HG03442 (cell line): ENCODE measurements at regions not wholly inside any gene's neighbourhood (a gene's known extent, or its start where the extent isn't known, plus 50 kb on each side); places are given as distances from the start of the nearest gene placed in this dataset.
A peak's percentile ranks its signal among the peaks of the same experiment; 100 is the strongest.

Source experiments
- ATAC-seq: cut with Tn5 transposase; IDR thresholded peaks from one replicate; pipeline ENCODE4 v1.9.1; 2021; ENCODE audit warnings: mild to moderate bottlenecking, moderate library complexity; ENCODE audit not compliant: unreplicated experiment

- ATAC-seq = no peak
These were observed 239.1 kb upstream of the ROPN1 start for GRCh38 chr3:124230998-124231397.

GRCh38 chr3:124234852-124235252, 242.9 kb upstream of the ROPN1 start:
- no peak for ATAC-seq

GRCh38 chr3:124235446-124235845, 243.5 kb upstream of the ROPN1 start:
- ATAC-seq = no peak

DNA sequence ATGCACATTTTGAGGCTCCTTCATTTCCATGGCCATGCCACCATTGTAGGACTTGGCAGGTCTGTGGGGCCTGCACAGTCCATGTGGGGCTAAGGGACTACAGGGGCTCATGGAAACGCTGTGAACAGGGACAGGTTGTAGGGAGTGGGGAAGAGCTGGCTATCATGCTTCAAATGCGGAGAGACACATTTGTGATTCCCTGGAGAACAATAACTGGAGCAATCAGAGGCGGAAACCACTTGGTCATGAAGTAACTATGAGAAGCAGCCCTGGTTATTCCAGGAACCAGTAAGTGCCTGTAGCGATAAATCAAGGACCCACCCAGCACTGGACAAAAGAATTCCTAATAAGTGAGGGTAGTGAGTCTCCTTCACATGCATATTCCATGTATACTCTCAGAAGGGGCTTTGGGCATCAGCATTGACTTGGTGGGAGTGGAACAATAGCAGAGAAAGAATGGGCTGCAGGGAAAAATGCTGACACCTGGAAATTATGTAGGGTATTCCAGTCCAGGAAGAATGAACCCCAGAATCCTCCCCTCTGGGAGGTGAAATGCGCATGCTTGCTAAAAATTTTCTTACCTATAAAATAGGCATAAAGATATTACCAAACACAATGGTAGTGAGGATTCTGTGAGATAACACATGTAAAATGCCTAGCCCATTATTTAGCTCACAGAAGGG, 251.4 kb upstream of the ROPN1 start:
- ATAC-seq = no peak

- ATAC-seq = no peak
These were observed 254.5 kb upstream of the ROPN1 start for GRCh38 chr3:124246376-124246775.

DNA sequence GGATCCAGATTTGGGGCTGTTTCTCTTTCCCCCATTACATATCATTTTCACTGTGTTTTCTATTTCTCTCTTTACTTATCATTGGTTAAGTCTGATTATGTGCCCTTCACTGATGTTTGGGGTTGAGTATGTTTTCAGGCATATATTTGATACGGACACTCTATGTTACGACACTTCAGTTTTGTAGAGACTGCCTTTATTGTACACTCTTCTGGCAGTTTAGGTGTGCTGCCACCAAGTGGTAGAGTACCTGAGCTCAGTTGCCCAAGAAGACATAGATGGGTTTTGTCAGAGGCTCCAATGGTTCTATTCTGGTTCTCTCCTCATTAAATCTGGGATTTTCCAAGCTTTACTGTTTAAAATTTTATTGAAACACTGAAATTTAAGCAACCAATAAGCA, 255.0 kb upstream of the ROPN1 start:
- no peak for ATAC-seq

GRCh38 chr3:124248471-124249028, 256.6 kb upstream of the ROPN1 start:
- no peak for ATAC-seq

DNA sequence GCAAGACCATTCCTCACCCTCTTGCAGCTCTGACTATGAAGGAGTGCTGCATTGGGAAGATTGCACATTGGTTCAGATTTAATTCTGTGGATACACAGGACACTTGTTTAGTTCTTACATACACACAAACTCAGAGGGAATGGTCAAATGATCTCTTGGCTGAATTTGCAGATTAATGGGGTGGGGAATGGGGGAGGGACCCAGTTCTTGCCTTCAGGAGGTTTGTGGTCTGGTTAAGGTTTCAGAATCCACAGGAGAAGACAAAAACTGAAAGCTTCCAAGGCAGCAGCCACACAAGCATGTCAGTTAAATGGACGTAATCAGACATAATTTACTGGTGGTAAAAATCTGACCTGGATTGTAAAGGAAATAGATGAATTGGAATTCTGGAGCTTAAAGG, 257.1 kb upstream of the ROPN1 start:
- no peak for ATAC-seq

DNA sequence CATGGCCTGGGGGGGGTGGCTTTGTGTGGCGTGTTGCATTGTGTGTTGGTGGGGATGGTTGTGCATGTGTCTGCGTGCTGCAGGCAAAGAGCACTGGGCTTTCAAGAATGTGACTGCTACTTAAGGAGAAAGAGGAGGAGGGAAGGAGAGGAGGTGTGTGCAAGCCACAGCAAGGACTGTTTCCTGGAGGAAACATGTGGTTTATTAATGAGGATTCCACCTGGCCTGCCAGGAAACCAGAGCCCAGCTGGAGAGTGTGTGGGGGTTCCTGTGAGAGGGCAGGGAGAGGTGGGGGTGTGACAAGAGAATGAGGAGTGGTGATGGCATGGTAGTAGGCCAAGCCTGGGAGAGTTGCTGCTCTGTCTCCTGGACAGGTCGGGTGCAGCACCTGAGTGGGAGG, 258.1 kb upstream of the ROPN1 start:
- ATAC-seq = no peak

- no peak for ATAC-seq
These were observed 264.2 kb upstream of the ROPN1 start for GRCh38 chr3:124256156-124256555.

DNA sequence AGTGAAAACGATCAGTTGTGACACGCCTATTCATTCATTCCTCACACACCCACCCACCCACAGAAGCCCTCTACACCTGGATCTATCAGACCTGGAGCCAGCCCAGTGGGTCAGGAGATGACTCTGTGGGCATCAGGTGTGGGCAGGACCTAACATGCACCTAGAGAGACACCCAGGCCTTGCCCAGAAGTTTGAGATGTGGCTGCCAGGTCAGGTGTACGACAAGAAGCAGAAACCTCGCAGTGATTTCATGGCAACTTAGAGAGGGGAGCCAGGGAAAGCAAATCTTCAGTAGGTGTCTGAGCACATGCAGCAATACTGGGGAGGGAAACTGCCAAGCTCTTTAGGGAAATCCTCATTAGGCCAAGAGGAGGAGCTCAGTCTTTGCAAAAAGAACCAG, 264.7 kb upstream of the ROPN1 start:
- ATAC-seq = no peak

- no peak for ATAC-seq
These were observed 265.5 kb upstream of the ROPN1 start for GRCh38 chr3:124257336-124257864.

DNA sequence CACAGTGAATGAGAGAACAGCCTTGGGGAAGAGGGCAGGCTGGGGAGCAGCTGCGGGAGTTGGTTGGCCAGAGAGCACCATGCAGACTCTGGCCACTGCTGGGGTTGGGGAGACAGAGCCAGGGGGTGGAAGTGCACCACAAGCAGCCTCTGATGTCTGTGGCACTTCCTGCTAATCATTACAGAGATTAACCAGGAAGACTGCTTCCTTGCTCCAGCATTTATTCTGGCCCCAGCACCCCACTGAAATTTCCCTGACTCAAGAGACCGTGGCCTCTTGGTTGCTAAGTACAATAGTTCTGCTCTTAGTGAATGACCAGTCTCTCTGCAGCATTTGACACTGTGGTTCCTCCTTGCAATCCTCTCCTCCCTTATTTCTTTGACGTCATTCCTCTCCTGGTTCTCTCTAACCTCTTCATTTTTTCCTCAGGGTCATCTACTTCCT, 266.2 kb upstream of the ROPN1 start:
- ATAC-seq = no peak

- ATAC-seq = peak; percentile 54
These were observed 268.4 kb upstream of the ROPN1 start for GRCh38 chr3:124260206-124260915.

DNA sequence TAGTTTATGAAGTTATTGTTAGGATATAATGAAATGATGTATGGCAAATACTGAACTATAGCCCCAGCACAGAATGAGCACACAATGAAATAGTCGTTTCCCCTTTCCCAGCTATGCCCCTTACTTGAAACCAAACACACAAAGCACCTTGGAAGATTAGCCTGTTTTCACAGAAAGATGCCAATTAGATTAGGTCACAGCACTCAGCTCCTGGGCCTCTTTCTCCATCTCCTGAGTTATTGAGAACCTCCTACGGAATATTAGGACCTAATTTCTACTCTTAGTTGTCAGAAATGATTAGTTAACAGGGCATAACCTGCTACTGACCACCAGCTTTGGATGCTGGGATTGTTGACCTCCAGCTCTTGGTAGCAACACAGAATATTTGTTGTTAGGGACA, 269.4 kb upstream of the ROPN1 start:
- no peak for ATAC-seq

DNA sequence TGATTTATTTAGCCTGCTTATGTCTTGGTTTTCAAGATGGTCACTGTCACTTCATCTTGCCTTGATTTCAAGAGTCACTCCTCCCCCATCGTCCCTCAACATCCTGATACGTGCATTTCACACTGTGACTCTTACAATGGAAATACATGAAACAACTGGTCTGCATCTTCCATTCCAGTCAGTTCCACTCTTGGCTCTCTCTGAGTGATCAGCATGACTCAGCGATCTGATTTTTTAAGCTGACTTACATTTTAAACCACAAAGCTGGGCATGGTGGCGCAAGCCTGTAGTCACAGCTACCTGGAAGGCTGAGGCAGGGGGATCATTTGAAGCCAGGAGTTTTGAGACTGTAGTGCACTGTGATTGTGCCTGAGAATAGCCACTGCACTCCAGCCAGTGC, 271.2 kb upstream of the ROPN1 start:
- no peak for ATAC-seq

GRCh38 chr3:124264346-124264745, 272.4 kb upstream of the ROPN1 start:
- no peak for ATAC-seq

GRCh38 chr3:124266487-124266886, 274.6 kb upstream of the ROPN1 start:
- ATAC-seq = no peak

DNA sequence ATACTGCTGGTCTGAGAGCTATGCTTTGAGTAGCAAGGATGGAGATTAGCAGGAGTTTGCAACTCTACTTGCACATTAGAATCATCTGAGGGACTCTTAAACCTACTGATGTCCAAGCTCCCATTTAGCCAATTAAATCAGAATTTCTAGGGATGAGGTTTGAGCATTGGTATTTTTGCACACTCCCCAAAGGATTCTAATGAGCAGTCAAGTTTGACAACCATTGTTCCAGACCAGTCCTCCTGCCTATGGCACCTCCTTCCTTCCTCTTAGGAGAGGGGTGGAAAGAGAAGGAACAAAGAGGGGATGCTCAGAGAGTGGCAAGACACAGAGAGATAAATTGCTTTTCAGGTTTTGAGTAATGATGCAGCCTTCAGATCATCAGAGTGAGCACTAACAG, 275.5 kb upstream of the ROPN1 start:
- ATAC-seq = no peak

- ATAC-seq = no peak
These were observed 276.4 kb upstream of the ROPN1 start for GRCh38 chr3:124268355-124268754.

DNA sequence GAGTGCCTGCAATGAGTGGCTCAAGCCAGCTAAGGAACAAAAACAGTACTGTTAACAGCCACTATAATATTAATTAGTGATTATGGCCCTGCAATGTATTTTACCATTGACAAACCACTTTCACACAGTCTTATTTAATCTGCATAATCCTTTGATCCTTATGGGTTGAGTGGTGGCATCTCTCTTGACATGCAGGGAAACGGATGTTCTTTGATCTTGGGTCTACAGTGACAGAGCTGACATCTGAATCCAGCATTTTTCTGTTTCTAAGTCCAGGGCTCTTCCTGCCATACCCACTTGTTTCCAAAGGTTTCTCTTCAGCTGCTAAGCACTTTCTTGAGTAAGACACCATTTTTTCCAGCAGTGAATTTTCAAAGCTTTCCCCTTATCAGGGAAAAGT, 277.7 kb upstream of the ROPN1 start:
- ATAC-seq = no peak

- ATAC-seq = no peak
These were observed 280.8 kb upstream of the ROPN1 start for GRCh38 chr3:124272605-124273151.
